ENCODE measurements at regions not wholly inside any gene's neighbourhood (a gene's known extent, or its start where the extent isn't known, plus 50 kb on each side); places are given as distances from the start of the nearest gene placed in this dataset.

GRCh38 chr20:39103732-39104131, 141.6 kb downstream of the DHX35 start:
- no peak for TF ChIP-seq POLR2AphosphoS5 (IDR thresholded peaks at IDR 0.05; ENCODE audit: insufficient read depth in 1 of 2, low read depth in 1 of 2)
- TF ChIP-seq CTCF (IDR thresholded peaks at IDR 0.05), result no peak
- no peak for TF ChIP-seq POLR2A (IDR thresholded peaks at IDR 0.05)
